Amygdala (tissue), 56 donors: ENCODE measurements at regions not wholly inside any gene's neighbourhood (a gene's known extent, or its start where the extent isn't known, plus 50 kb on each side); places are given as distances from the start of the nearest gene placed in this dataset.

ENCODE experiments used
- DNase-seq, 56 donors: peaks; one replicate each; lab custom pipeline; 2025; lab: John Stamatoyannopoulos, UW

DNA sequence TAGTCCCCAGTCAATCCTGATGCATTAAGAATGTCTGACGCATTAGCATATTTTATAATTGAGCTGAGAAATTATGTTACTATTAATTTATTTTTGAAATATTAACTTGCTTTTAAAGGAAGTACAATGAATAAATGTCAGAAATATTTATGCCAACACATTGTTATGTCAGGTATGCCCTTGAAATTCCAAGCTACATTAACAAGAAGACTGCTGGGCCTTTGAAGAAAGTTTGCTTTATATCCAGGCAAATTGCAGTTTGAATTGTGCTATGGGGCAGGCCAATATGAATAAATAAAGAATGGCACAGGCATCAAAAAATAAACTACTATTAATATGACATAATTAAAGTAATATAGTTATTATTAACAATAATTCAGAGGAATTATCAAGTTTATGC, 1391.3 kb downstream of the PLA2G4A start:
- no peak for DNase-seq

DNA sequence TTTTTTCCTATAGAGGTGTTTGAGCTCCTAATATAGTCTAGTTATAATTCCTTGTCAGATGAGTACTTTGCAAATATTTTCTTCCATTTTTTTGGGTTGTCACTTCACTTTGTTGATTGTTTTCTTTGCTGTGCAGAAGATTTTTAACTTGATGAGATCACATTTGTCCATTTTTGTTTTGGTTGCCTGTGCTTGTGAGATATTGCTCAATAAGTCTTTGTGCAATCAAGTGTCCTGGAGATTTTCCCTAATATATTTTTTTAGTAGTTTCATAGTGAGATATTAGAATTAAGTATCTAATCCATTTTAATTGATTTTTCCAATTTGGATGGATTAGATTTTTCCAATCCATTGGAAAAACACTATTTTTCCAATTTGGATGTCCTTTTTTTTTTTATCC, 1395.5 kb downstream of the PLA2G4A start:
- DNase-seq: no peak

DNA sequence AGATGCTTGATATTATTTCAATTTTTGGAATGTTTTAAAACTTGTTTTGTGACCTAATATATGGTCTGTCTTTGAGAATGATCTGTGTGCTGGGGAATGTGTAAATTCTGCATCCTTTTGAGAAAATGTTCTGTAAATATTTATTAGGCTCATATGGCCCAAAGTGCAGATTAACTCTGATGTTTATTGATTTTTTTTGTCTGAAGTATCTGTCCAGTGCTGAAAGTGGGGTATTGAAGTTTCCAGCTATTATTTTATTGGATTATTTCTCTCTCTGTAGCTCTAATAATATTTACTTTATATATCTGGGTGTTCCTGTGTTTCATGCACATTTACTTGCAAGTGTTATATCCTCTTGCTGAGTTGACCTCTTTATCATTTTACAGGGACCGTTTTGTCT, 1397.2 kb downstream of the PLA2G4A start:
- DNase-seq: no peak

DNA sequence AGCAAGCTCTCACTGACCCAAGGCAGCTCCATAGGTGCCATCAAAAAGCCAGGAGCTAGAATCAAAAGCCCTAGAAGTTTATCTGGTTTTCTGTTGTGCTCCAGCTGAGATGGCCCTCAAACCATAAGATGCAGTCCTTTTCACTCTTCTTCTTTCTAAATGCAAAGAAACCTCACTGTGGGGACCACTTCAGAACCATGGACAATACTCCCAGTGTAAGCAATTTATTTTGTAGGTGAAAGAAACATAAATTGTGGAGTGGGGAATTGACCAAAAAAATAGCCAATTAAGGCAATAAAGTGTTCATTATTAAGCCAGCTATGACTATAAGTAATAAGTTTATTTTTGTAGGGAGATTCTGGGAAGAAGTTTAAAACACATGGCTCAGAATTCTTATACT, 1399.9 kb downstream of the PLA2G4A start:
- no peak for DNase-seq

DNA sequence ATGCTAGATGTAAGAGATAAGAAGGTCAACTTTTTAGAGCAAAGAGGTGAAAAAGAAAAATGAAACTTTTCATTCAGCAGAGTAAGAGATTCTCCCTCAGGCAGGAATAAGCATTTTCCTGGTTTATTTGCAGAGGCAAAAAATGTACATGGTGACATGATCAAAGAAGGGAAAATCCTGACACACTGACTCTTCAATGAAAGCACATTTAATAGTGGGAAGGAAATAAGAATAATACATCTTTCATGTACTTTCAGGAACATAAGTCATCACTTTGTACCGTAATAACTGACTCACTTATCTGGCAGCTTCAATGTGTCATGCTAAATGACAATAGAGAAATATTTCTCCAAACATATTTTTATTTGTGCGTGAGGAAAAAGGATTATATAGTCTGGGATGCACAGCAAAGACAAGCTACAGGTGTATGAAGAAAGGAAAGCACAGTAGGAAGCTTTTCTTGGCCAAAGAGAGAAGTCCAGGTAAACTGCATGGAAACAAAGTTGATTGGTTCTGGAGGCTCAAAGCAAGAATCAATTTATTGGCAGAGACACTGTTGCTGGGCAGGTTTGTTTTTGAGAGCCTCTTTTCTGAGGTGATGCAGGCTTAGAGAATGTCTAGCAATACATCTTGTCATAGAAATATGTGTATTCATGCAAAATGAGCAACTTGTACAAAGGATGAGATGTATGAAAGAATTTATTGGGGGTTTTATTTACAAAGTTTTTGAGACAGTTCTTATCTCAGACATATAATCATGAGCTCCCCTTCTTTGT, 1409.0 kb downstream of the PLA2G4A start:
- DNase-seq: no peak

DNA sequence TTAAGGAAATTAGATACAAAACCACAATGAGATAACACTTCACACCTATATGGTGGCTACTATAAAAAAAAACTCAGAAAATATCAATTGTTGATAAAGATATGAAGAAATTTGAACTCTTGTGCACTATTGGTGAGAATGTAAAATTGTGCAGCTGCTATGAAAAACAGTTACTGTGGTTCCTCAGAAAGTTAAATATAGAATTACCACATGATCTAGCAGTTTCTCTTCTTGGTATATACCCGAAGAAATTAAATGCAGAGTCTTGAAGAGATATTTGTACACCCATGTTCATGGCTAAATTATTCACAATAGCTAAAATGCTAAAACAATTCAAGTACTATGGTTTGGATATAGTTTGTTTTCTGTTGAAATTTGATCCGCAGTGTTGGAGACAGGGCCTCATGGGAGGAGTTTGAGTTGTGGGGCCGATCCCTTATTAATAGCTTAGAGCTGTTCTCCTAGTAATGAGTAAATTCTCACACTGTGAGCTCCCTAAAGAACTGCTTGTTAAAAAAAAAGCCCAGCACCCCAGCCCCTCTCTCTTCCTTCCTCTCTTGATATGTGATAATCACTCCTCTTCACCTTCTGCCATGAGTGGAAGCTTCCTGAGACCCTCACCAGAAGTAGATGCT, 1412.1 kb downstream of the PLA2G4A start:
- DNase-seq: no peak

DNA sequence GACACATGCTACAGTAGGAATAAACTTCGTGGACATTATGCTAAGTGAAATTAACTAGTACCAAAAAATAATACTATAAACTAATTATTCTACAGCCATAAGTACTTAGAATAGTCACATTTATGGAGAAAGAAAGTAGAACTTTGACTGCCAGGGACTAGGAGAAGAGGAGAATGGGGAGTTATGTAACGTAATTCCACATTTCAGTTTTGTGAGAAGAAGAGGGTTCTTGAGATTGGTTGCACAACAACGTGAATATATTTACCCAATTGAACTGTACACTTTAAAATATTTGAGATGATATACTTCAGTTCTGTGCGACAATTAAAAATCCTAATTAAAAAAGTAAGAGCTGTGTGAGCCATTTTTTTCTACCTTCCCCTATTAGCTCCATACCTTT, 1412.9 kb downstream of the PLA2G4A start:
- no peak for DNase-seq

DNA sequence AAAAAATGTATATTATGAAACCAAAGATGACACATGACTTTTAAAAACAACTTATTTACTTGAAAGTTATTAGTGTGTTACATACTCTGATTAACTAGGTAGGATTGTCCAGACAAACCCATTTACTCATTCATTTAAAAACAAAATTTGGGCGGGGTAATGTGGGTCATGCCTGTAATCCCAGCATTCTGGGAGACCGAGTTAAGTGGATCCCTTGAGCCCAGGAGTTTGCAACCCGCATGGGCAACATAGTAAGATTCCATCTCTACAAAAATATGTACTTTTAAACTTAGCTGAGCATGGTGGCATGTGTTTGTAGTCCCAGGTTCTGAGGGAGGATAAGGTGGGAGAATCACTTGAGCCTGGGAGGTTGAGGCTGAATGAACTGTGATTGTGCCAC, 1414.7 kb downstream of the PLA2G4A start:
- DNase-seq: no peak

DNA sequence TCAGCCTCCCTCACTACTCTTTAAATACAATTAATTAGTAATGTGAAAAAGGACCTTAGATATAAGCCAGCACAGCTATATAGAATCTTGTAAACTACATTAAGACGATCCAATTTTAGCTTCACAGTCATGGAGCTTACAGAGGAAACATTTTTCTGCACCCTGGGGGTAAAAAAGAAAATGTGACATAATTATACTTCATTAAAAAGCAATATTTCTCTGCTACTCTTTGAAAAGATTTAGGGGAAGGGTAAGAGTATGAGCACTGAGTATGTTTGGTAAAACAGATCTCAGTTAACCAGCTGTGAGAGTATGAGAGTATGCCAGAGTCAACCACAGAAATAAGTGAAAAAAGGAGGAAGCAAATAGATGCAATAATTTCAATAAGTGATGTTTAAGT, 1415.9 kb downstream of the PLA2G4A start:
- no peak for DNase-seq

DNA sequence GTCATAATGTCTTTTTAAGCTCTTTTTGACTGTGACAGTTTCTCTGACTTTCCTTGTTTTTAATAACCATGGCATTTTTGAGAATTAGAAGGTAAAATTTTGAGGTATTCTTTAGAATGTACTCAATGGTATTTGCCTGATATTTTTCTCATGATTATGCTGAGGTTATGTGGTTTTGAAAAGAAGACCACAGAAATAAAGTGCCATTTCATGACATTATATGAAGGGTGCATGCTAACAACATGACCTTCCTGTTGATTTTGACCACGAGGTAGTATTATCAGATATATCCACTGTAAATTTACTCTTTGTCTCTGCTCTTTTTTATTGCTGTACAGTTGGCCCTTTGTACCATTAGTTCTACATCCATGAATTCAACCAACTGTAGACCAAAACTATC, 1418.5 kb downstream of the PLA2G4A start:
- DNase-seq: no peak

DNA sequence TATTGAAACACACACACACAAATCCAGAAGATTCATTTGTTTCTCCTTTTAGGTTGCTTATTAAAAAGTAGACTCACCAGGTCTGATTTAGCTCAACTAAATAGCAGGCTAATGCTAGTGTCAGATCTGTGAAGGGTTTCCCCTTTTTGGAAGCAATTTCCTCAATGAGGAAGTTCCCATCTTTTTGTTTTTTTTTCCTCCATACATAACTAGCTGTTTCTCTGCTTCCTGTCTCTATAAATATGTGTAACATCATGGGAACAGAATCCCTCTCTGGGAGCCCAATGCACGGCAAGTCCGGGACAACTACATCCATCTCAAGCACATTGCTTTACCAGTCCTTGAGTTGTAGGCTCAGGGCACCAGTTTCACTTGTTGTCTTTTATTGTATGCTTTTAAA, 1421.1 kb downstream of the PLA2G4A start:
- no peak for DNase-seq

DNA sequence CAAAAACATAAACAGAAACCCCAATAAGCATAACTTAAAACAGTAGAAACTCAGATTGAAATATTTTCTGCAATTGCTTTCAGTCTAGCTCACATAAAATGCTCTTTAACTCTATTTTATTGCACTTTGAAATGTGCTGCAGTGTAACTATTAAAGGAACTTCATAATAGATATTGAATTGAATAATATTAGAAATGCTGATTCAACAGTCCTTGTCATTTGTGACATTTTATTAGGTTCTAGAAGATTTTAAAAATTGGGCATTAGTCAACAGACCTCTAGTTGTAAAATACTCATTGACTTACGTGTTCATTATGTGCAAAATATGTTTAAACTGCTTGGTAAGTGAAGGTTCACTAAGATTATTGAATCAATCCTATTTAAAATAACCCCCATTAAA, 1422.3 kb downstream of the PLA2G4A start:
- no peak for DNase-seq

DNA sequence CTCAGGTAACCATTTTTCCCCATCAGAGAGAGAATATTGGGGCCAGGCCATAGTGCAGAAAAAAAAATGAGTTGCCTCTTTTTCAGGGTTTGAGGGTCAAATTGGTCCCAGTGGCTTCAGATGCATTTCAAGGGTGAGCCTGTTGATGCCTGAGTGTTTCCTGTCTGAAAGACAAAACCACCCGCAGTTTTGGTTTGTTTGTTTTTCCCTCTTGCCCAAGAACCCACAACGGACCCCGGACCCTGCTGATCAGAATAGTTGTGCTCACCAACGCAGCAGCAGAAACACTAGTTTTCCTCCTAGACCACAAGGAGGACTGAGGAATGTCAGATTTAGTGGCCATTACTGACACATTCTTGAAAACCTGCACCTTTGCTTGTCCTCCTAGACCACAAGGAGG, 1433.1 kb downstream of the PLA2G4A start:
- DNase-seq: no peak

DNA sequence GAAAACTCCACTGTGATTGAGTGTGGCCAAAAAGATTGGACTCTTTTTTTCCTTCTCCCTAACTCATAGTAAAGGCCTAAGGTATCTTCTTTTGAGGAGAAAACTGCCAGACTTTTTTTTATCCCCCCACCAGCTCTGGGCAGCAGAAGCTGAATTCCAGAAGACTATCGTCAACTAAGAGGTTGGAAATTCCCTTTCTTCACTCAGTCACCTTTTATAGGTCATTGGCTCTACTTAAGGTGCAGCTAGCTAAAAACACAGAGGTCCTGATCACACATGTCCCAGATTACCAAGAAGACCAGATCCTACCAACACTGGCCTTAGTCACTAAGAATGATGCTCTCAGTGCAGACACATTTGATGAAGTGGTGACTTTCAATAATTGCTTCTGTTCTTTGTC, 1441.2 kb downstream of the PLA2G4A start:
- DNase-seq: no peak

DNA sequence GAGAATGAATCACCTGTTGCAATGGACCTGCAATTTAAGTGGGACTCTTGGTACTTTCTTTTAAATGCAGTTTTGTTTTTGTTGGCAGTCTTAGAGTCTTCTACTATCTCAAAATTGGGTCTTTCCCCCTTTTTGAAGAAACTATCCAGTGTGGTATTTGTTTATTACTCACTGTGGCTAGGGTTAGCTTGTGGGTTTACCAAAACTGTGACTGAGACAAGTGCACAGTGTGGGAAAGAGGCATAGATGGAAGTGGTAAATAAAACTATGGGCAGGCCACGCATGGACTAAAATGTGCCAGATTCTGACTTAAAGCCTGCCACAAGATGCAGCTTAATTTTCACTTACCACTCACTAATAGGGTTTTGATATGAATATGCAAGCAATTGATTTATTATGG, 1441.7 kb downstream of the PLA2G4A start:
- DNase-seq: no peak

DNA sequence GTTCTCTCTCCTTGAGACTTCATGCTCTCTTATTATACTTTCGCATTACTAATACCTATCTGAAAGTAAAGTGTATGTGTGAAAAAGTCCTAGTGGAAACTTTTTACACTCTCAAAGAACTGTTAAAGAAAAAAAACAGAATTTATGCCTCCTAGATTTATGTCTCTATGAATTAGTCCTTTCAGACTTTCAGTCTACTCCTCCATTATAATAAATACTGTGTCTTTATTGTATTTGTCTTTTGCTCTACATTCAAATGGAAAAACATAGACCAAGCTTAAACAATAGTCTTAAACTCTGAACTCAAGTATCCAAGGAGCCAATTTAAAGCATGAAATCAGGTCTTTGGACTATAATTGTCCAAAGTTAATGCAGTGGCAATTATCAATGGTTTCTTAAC, 1449.0 kb downstream of the PLA2G4A start:
- no peak for DNase-seq

DNA sequence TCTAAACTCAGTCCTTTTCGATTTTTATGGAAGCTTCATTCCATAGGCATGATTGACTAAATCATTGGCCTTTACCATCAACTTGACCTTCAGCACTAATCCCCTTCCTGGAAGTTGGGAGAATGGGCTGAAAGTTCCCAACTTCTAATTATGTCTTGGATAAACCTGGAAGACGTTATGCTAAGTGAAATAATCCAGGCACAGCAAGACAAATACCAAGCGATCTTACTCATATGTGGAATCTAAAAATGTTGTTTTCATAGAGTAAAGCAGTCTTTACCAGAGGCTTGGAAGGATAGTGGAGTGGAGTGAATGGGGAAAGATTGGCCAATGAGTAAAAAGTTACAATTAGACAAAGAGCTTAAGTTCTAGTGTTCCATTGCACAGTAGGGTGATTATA, 1453.2 kb downstream of the PLA2G4A start:
- DNase-seq: no peak

DNA sequence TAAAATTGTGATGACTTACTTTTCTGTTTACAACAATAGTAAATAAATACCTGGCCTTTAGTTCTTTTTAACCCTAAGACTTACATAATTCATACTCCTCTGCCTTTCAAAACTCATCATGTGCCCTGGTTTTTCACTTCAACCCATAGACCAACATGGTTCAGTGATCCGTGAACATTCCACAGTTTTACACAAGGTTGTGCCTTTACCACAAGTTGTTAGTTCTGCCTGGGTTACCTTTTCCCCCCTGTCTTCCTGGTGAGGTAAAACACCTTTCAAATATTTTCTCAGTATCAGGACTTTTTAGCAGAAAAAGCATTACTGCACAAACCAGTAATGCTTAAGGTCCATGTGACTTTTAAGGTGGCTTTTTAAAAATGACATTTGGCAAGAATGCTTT, 1466.4 kb downstream of the PLA2G4A start:
- DNase-seq: no peak

DNA sequence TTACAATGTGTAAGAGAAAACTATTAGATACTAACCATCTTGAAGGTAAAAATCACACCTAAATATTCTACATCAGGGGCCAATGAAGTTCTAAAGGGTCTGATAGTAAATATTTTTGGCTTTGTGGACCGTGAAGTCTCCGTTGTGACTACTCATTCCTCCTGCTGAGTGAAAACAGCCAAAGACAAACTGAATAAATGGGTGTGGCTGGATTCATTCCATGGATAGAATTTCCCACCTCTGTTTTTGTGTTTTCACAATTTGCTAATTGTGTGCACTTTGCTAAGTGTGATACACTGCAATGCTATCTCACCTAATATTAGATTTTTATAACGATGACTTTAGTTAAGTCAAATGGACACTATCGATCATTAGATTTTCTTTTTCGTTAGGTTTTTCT, 1474.0 kb downstream of the PLA2G4A start:
- DNase-seq: no peak

DNA sequence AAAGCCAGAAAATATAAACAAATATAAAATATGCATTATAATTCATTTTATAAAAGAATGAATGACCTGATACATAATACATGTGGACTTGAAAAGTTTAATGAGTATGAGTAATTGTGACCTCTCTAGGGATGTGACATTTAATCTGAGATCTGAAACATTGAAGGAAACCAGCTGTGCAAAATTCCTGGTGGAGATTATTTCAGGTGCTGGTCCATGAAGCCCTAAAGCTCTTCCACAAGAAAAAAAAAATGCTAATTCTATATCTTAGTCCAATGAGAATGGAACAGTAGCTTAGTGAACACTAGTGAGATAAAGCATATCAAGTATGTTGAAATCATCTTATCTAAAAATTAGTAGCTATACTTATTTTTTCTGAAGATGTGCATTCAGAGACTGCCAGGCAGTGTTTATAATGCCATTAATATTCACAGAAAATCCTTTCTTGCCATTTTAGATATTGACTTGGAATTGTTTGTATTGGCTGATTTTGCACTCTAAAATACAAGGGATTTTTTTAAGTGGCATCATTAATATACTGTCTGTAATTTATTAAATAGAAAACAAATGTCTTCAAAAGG, 1485.9 kb downstream of the PLA2G4A start:
- no peak for DNase-seq

DNA sequence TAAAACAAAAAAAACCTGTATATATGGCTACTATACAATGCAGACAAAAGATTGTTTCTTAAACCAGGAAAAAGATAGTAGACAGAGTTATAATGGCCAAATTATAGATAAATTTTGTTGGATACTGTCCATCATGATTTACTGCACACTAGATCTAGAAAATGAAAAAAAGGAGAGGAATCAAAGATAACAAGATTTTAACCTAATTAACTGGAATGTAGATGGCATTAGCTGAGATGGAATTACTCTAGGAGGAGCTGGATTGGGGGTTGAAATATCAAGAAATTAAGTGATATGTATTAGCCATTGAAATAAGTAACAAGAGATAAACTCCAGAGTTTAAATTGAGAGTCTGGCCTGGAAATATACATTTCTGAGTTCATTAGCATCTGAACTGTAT, 1489.1 kb downstream of the PLA2G4A start:
- no peak for DNase-seq

DNA sequence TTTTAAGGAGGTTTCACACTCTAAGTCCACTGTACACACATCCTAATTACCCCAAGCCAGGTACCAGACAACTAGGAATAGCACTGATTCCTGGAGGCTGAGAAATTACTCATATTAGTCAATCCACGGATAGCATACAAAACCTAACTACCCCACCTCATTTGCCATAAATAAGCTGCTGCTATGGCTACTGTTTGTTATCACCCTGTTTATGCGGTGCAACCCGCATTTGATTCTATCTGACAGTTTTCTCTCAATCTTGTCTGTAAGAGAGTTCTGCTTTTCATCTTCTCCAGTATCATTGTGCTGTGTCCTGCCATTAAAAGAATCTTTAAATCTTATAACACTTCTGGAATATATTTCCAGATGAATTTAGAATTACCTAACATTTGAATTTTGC, 1496.5 kb downstream of the PLA2G4A start:
- no peak for DNase-seq
